Endothelial cell of umbilical vein (primary cell): ENCODE measurements at regions not wholly inside any gene's neighbourhood (a gene's known extent, or its start where the extent isn't known, plus 50 kb on each side); places are given as distances from the start of the nearest gene placed in this dataset.

Source experiments
- BruUV-seq: library from RNA; stranded (reverse); fragments of 400-500 nt; replicated peaks from 2 replicates; lab custom pipeline; 2021; lab: Mats Ljungman, UMichigan
- CTCF ChIA-PET: fragments of 300-600, 350-600 bp; sonication (Branson Sonifier 250); formaldehyde crosslinking; loops from one replicate; lab custom pipeline; 2021; ENCODE audit warnings: antibody characterized with exemption, inconsistent platforms; lab: Charles Lee
- POLR2A ChIA-PET: fragments of 300-600, 350-600 bp; sonication (Branson Sonifier 250); formaldehyde crosslinking; loops from one replicate; lab custom pipeline; 2021; ENCODE audit warnings: antibody characterized with exemption, inconsistent platforms; lab: Charles Lee
- DNase-seq: peaks from one replicate; pipeline ENCODE4 v3.0.0-alpha.2; 2011; ENCODE audit warnings: low read depth, low spot score
- FAIRE-seq: peaks from 2 replicates; lab custom pipeline; 2011; peaks lifted over from hg19 to GRCh38; lab: Jason Lieb, UNC
- H2AFZ ChIP-seq: 2 replicates; pipeline ENCODE4 v1.6.0; 2012; ENCODE audit warnings: low read depth, low read length, control low read depth, inconsistent platforms
- H3K27ac ChIP-seq: 2 replicates; pipeline ENCODE4 v1.5.1; 2011; ENCODE audit warnings: low read depth, mild to moderate bottlenecking, control low read depth, low read length, moderate library complexity; ENCODE audit not compliant: insufficient read depth
- H3K27me3 ChIP-seq, 2 experiments: 2 replicates each; pipeline versions ENCODE4 v1.6.0 to v1.6.1; 2011; ENCODE audit warnings: low read length in 2 of 2, mixed read lengths in 1 of 2; ENCODE audit not compliant: control insufficient read depth in 2 of 2, insufficient read depth in 2 of 2
- H3K36me3 ChIP-seq, 2 experiments: 2 replicates in 1 of 2; 3 replicates in 1 of 2; pipeline ENCODE4 v1.5.1; 2011; ENCODE audit warnings: low read length in 2 of 2, mild to moderate bottlenecking in 1 of 2, moderate library complexity in 1 of 2; ENCODE audit not compliant: control insufficient read depth in 2 of 2, insufficient read depth in 2 of 2; ENCODE audit errors: extremely low read depth in 1 of 2
- H3K4me1 ChIP-seq: 3 replicates; pipeline ENCODE4 v1.5.1; 2011; ENCODE audit warnings: mild to moderate bottlenecking, low read length; ENCODE audit not compliant: control insufficient read depth, insufficient read depth; ENCODE audit errors: extremely low read depth
- H3K4me2 ChIP-seq: 2 replicates; pipeline ENCODE4 v1.6.1; 2011; ENCODE audit warnings: low read length, control low read depth, mixed read lengths; ENCODE audit not compliant: insufficient read depth
- H3K4me3 ChIP-seq, 3 experiments: fragments of 200-600 bp in 1 of 3; sonication (generic), shearing (Covaris generic) in 1 of 3; replicated peaks in 1 of 3; 2 replicates each; pipeline ENCODE4 v1.5.1; 2011 to 2016; ENCODE audit warnings: control low read depth in 3 of 3, low read length in 3 of 3, mild to moderate bottlenecking in 2 of 3, inconsistent platforms in 1 of 3, low read depth in 1 of 3, moderate library complexity in 1 of 3; ENCODE audit not compliant: insufficient read depth in 1 of 3
- H3K79me2 ChIP-seq: 2 replicates; pipeline ENCODE4 v1.6.0; 2012; ENCODE audit warnings: low read length, inconsistent platforms; ENCODE audit not compliant: control insufficient read depth, insufficient read depth
- H3K9ac ChIP-seq: replicated peaks from 2 replicates; pipeline ENCODE3; 2011; ENCODE audit warnings: low read length, control low read depth; ENCODE audit not compliant: insufficient read depth; ENCODE audit errors: extremely low read depth
- H3K9me1 ChIP-seq: replicated peaks from 3 replicates; pipeline ENCODE4 v1.6.0; 2011; ENCODE audit warnings: mild to moderate bottlenecking, low read length; ENCODE audit not compliant: control insufficient read depth, insufficient read depth; ENCODE audit errors: extremely low read depth
- H3K9me3 ChIP-seq: replicated peaks from 2 replicates; pipeline ENCODE4 v1.5.1; 2012; ENCODE audit warnings: low read length, inconsistent platforms; ENCODE audit not compliant: control insufficient read depth, insufficient read depth
- H4K20me1 ChIP-seq: replicated peaks from 2 replicates; pipeline ENCODE3; 2011; ENCODE audit warnings: mild to moderate bottlenecking, low read length; ENCODE audit not compliant: control insufficient read depth, insufficient read depth; ENCODE audit errors: extremely low read depth
- CTCF ChIP-seq, 2 donors: IDR thresholded peaks; 1 replicate in 1 of 2; 2 replicates in 1 of 2; pipeline ENCODE4 v1.5.1; 2011; ENCODE audit warnings: low read length in 2 of 2, mild to moderate bottlenecking in 2 of 2, moderate library complexity in 2 of 2, control low read depth in 1 of 2, inconsistent platforms in 1 of 2, low read depth in 1 of 2; ENCODE audit not compliant: insufficient read depth in 1 of 2; ENCODE audit errors: extremely low read depth in 1 of 2
- EZH2 ChIP-seq: IDR thresholded peaks from 2 replicates; pipeline ENCODE4 v1.6.1; 2012; ENCODE audit warnings: borderline replicate concordance, low read depth, mild to moderate bottlenecking, moderate library complexity, low read length, inconsistent platforms; ENCODE audit not compliant: severe bottlenecking
- FOS ChIP-seq: IDR thresholded peaks from 2 replicates; pipeline ENCODE4 v1.6.1; 2011; ENCODE audit warnings: mild to moderate bottlenecking, low read length, moderate library complexity, borderline replicate concordance; ENCODE audit not compliant: insufficient read depth
- GATA2 ChIP-seq: IDR thresholded peaks from 2 replicates; pipeline ENCODE4 v1.7.0; 2011; ENCODE audit warnings: low read depth, mild to moderate bottlenecking, moderate library complexity, mixed read lengths, low read length; ENCODE audit not compliant: insufficient read length, insufficient read depth
- JUN ChIP-seq: IDR thresholded peaks from 2 replicates; pipeline ENCODE4 v1.6.1; 2011; ENCODE audit warnings: borderline replicate concordance, low read depth; ENCODE audit not compliant: insufficient read length, insufficient read depth
- MAX ChIP-seq: IDR thresholded peaks from 2 replicates; pipeline ENCODE4 v1.6.1; 2011; ENCODE audit not compliant: insufficient read depth, insufficient read length
- MYC ChIP-seq: IDR thresholded peaks from one replicate; pipeline ENCODE4 v1.6.1; 2011; ENCODE audit warnings: mild to moderate bottlenecking, low read depth, low read length
- POLR2A ChIP-seq: IDR thresholded peaks from 2 replicates; pipeline ENCODE4 v1.6.1; 2012; ENCODE audit warnings: low read depth, mild to moderate bottlenecking, control low read depth, low read length
- POLR2AphosphoS5 ChIP-seq: IDR thresholded peaks from 2 replicates; pipeline ENCODE4 v1.6.1; 2012; ENCODE audit warnings: low read depth, mild to moderate bottlenecking, control low read depth, low read length, moderate library complexity; ENCODE audit not compliant: insufficient read depth
- dilution Hi-C: fragments of 300-500 bp; cut with MboI; formaldehyde crosslinking; loops from one replicate; pipeline ENCODE4 v1.15.0; 2019; ENCODE audit warnings: low sequenced_read_pairs; ENCODE audit not compliant: extremely low pct_ligation_motif_present
- intact Hi-C: fragments of 100-400 bp; cut with micrococcal nuclease; formaldehyde crosslinking; loops from one replicate; pipeline ENCODE4 v1.10.0; 2022

- DNase-seq (no peak), FAIRE-seq (no peak)
- no peaks in the 10 kb centered on the region for H3K36me3 ChIP-seq
- CTCF ChIA-PET = no interaction called here
- BruUV-seq = no TSS peak
- no peak overlapping the region for H3K4me3 ChIP-seq
- H4K20me1 ChIP-seq = no peaks in the 10 kb centered on the region
- intact Hi-C loops (no loop called here), dilution Hi-C loops (no loop called here)
- no peaks in the 10 kb centered on the region for H3K27me3 ChIP-seq
- H3K4me1 ChIP-seq = no peaks in the 10 kb centered on the region
- H3K9me1 ChIP-seq = no peaks in the 10 kb centered on the region
- no peaks in the 10 kb centered on the region for H3K79me2 ChIP-seq
- no peak overlapping the region for H3K4me2 ChIP-seq
- no peak overlapping the region for H3K27ac ChIP-seq
- TF ChIP-seq JUN (no peak), MYC (no peak), EZH2 (no peak)
- no peaks in the 10 kb centered on the region for H3K9me3 ChIP-seq
- no peak overlapping the region for H3K9ac ChIP-seq
- no peak overlapping the region for H2AFZ ChIP-seq
- POLR2A ChIA-PET = no interaction called here
Observed at GRCh38 chr13:61078976-61079770, 336.5 kb downstream of the PCDH20 start.

- Histone ChIP-seq H3K27me3 (no peaks in the 10 kb centered on the region), H3K27ac (no peak overlapping the region), H3K9me3 (no peaks in the 10 kb centered on the region), H3K79me2 (no peaks in the 10 kb centered on the region), H3K4me1 (no peaks in the 10 kb centered on the region), H3K9me1 (no peaks in the 10 kb centered on the region), H3K4me2 (no peak overlapping the region), H3K36me3 (no peaks in the 10 kb centered on the region), H4K20me1 (no peaks in the 10 kb centered on the region), H3K4me3 (no peak overlapping the region), H2AFZ (no peak overlapping the region), H3K9ac (no peak overlapping the region)
- FAIRE-seq (no peak), DNase-seq (no peak)
- intact Hi-C loops = no loop called here
- ChIA-PET POLR2A (no interaction called here), CTCF (no interaction called here)
- dilution Hi-C loops = no loop called here
- BruUV-seq = no TSS peak
- no peak for TF ChIP-seq CTCF (IDR thresholded peaks at IDR 0.05; ENCODE audit: extremely low read depth in 1 of 2, insufficient read depth in 1 of 2, low read depth in 1 of 2, low read length in 2 of 2)
- TF ChIP-seq POLR2A = no peak
- TF ChIP-seq FOS = no peak
- no peak for TF ChIP-seq GATA2
- TF ChIP-seq MYC = no peak
- TF ChIP-seq POLR2AphosphoS5 = no peak
- TF ChIP-seq JUN = no peak
- no peak for TF ChIP-seq MAX
- TF ChIP-seq EZH2 = no peak
Observed at GRCh38 chr13:61052175-61052574, 363.5 kb downstream of the PCDH20 start.
